NCI-H2171 treated with DMSO at 0.1 percent for 48 hours (cell line): ENCODE measurements at regions not wholly inside any gene's neighbourhood (a gene's known extent, or its start where the extent isn't known, plus 50 kb on each side); places are given as distances from the start of the nearest gene placed in this dataset.

Experiments used
- DNase-seq: peaks from one replicate; lab custom pipeline; 2025; lab: John Stamatoyannopoulos, UW

- DNase-seq, result no peak
Measured at GRCh38 chr18:59758106-59758505, 60.9 kb upstream of the CCBE1 start.

GRCh38 chr18:59752666-59753065, 55.4 kb upstream of the CCBE1 start:
- DNase-seq, result no peak

GRCh38 chr18:59751186-59751585, 54.0 kb upstream of the CCBE1 start:
- DNase-seq, result no peak

- no peak for DNase-seq
Measured at GRCh38 chr18:59748628-59749360, 51.6 kb upstream of the CCBE1 start.
